Activated T-cell treated with anti-CD3 and anti-CD28 coated beads for 1 hour (primary cell): ENCODE measurements at regions not wholly inside any gene's neighbourhood (a gene's known extent, or its start where the extent isn't known, plus 50 kb on each side); places are given as distances from the start of the nearest gene placed in this dataset.
"Not testable (repeated sequence)": the region's sequence is repeated elsewhere in the genome, so short reads cannot be mapped to it uniquely, and the experiment has no call there.

ENCODE experiments used
- DNase-seq: peaks from one replicate; pipeline ENCODE4 v3.0.0-alpha.2; 2020; ENCODE audit warnings: low read depth

- DNase-seq, result no peak
Measured at GRCh38 chr10:32217216-32217615, 129.7 kb downstream of the EPC1 start.

- DNase-seq, result not testable (repeated sequence)
Measured at GRCh38 chr10:32213838-32214237, 133.1 kb downstream of the EPC1 start.

- no peak for DNase-seq
Measured at GRCh38 chr10:32211046-32211363, 136.0 kb downstream of the EPC1 start.

GRCh38 chr10:32210306-32211045, 136.5 kb downstream of the EPC1 start:
- no peak for DNase-seq

- not testable (repeated sequence) for DNase-seq
Measured at GRCh38 chr10:32208005-32208404, 139.0 kb downstream of the EPC1 start.

- DNase-seq, result peak; percentile 45
Measured at GRCh38 chr10:32207544-32207943, 139.4 kb downstream of the EPC1 start.

- no peak for DNase-seq
Measured at GRCh38 chr10:32205670-32206069, 141.3 kb downstream of the EPC1 start.

- no peak for DNase-seq
Measured at GRCh38 chr10:32204606-32205005, 142.4 kb downstream of the EPC1 start.

- DNase-seq, result no peak
Measured at GRCh38 chr10:32199714-32200394, 143.6 kb upstream of the KIF5B start.

GRCh38 chr10:32197423-32197822, 141.2 kb upstream of the KIF5B start:
- DNase-seq, result no peak

GRCh38 chr10:32190890-32191491, 134.8 kb upstream of the KIF5B start:
- DNase-seq, result no peak

GRCh38 chr10:32189400-32190084, 133.3 kb upstream of the KIF5B start:
- no peak for DNase-seq

GRCh38 chr10:32188601-32189000, 132.4 kb upstream of the KIF5B start:
- DNase-seq, result not testable (repeated sequence)

- no peak for DNase-seq
Measured at GRCh38 chr10:32187686-32188085, 131.5 kb upstream of the KIF5B start.

- not testable (repeated sequence) for DNase-seq
Measured at GRCh38 chr10:32183652-32184051, 127.4 kb upstream of the KIF5B start.

GRCh38 chr10:32182476-32182875, 126.3 kb upstream of the KIF5B start:
- DNase-seq, result no peak

GRCh38 chr10:32180390-32181280, 124.4 kb upstream of the KIF5B start:
- DNase-seq, result no peak

GRCh38 chr10:32179836-32180235, 123.6 kb upstream of the KIF5B start:
- no peak for DNase-seq

GRCh38 chr10:32177594-32177993, 121.4 kb upstream of the KIF5B start:
- not testable (repeated sequence) for DNase-seq

- DNase-seq, result no peak
Measured at GRCh38 chr10:32175629-32176028, 119.4 kb upstream of the KIF5B start.

- no peak for DNase-seq
Measured at GRCh38 chr10:32174349-32174893, 118.2 kb upstream of the KIF5B start.
